GM12864 (cell line): ENCODE measurements at regions not wholly inside any gene's neighbourhood (a gene's known extent, or its start where the extent isn't known, plus 50 kb on each side); places are given as distances from the start of the nearest gene placed in this dataset.
"Not testable (repeated sequence)": the region's sequence is repeated elsewhere in the genome, so short reads cannot be mapped to it uniquely, and the experiment has no call there.

Source experiments
- DNase-seq: peaks from one replicate; pipeline ENCODE4 v3.0.0-alpha.2; 2011; ENCODE audit warnings: low read depth
- H3K4me3 ChIP-seq: 2 replicates; pipeline ENCODE4 v1.5.1; 2011; ENCODE audit warnings: mild to moderate bottlenecking, low read depth, low read length, control low read depth
- TF ChIP-seq, protein P1 (sequence below): IDR thresholded peaks from 2 replicates; pipeline ENCODE4 v1.5.1; 2011; ENCODE audit warnings: low read depth, mild to moderate bottlenecking, moderate library complexity, low read length, control low read depth, inconsistent platforms; ENCODE audit errors: missing control alignments

DNA sequence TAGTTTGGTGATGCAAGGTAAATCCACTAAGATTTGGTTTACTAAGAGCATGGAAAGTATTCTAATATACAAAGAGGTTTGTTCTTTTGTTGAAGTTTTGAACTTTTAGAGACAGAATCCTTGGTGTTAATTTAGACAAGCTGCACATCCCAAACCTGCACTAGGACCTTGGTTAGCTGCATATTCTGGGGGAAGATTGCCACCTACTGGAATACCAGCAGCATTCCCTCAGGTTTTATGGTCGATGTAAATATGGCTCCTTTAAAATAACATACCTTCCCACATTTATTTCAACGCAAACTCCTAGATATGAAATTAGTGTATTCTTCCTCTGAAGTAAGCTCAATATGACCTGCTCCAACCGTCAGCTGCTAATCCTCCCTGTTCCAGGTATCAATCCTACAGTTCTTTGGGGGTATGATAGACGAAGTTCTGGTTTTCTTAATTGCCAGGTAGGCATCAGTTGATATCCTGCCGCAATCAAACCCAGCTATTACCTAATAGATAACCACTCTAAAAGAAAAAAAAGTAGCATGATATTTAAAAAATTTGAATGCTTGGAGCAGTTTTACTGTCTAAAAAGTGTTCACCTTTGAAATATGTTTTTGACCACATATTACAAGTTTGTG lies 624.1 kb downstream of the ISL1 start:
- H3K4me3 ChIP-seq = no peak overlapping the region
- peak; percentile 2 for DNase-seq
- TF ChIP-seq, protein P1, sequence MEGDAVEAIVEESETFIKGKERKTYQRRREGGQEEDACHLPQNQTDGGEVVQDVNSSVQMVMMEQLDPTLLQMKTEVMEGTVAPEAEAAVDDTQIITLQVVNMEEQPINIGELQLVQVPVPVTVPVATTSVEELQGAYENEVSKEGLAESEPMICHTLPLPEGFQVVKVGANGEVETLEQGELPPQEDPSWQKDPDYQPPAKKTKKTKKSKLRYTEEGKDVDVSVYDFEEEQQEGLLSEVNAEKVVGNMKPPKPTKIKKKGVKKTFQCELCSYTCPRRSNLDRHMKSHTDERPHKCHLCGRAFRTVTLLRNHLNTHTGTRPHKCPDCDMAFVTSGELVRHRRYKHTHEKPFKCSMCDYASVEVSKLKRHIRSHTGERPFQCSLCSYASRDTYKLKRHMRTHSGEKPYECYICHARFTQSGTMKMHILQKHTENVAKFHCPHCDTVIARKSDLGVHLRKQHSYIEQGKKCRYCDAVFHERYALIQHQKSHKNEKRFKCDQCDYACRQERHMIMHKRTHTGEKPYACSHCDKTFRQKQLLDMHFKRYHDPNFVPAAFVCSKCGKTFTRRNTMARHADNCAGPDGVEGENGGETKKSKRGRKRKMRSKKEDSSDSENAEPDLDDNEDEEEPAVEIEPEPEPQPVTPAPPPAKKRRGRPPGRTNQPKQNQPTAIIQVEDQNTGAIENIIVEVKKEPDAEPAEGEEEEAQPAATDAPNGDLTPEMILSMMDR = peak; percentile 47

- TF ChIP-seq, protein P1 = no peak
- DNase-seq = no peak
- no peak overlapping the region for H3K4me3 ChIP-seq
Measured at GRCh38 chr5:52010454-52010853, 627.2 kb downstream of the ISL1 start.

DNA sequence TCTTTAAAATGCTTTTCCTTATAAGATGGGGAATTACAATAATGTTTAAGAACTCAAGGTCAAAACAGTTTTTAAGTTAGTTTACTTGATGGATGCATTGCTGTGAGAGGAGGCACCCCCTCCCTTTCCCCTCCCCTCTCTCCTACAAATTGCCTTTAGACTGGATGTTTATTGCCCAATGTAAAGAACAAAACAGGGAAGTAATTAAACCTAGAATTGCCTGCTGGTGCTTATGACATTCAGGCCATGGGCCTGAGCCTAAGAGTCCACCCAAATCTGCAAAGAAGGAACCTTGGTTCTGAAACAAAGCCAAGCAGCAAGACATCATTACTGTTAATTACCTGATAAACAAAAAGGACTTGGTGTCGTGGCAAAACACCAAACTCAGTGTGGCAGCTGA lies 630.3 kb downstream of the ISL1 start:
- no peak overlapping the region for H3K4me3 ChIP-seq
- TF ChIP-seq, protein P1 = no peak
- DNase-seq = no peak

- no peak for DNase-seq
- no peak overlapping the region for H3K4me3 ChIP-seq
- TF ChIP-seq, protein P1 = no peak
Measured at GRCh38 chr5:52015760-52016159, 632.5 kb downstream of the ISL1 start.

DNA sequence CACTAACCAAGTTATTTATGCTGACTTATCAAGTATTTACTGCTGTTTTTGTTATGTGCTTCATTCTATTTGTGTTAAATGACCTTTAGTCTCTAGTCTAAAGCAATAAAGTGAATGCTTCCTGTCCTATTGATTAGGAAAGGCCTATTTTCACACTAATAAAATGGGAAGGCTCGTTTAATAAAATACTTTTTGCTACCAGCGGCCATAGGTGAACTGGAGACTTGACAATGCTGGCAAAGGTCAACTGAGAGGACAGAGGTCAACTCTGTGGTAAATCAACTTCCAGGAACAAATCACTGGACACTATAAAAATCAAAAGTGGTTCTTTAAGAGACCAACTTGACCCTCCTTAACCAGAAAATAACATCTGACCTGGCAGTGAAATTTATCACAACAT lies 634.3 kb downstream of the ISL1 start:
- TF ChIP-seq, protein P1 = no peak
- no peak for DNase-seq
- H3K4me3 ChIP-seq = no peak overlapping the region

GRCh38 chr5:52024359-52024758 lies 641.1 kb downstream of the ISL1 start:
- TF ChIP-seq, protein P1 = no peak
- H3K4me3 ChIP-seq = no peak overlapping the region
- DNase-seq = no peak

DNA sequence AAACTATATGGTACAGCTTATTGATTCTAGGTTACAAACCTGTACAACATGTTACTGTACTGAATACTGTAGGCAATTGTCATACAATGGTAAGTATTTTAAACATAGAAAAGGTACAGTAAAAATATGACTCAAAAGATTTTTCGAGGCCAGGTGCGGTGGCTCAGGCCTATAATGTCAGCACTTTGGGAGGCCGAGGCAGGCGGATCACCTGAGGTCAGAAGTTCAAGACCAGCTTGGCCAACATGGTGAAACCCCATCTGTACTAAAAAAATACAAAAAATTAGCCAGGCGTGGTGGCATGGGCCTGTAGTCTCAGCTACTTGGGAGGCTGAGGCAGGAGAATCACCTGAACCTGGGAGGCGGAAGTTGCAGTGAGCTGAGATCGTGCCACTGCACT lies 646.6 kb downstream of the ISL1 start:
- DNase-seq, H3K4me3 ChIP-seq: not testable (repeated sequence)
